GM19452 (cell line): ENCODE measurements at regions not wholly inside any gene's neighbourhood (a gene's known extent, or its start where the extent isn't known, plus 50 kb on each side); places are given as distances from the start of the nearest gene placed in this dataset.
"Not testable (repeated sequence)": the region's sequence is repeated elsewhere in the genome, so short reads cannot be mapped to it uniquely, and the experiment has no call there.

Source experiments
- ATAC-seq: cut with Tn5 transposase; IDR thresholded peaks from one replicate; pipeline ENCODE4 v1.9.1; 2021; ENCODE audit not compliant: unreplicated experiment

DNA sequence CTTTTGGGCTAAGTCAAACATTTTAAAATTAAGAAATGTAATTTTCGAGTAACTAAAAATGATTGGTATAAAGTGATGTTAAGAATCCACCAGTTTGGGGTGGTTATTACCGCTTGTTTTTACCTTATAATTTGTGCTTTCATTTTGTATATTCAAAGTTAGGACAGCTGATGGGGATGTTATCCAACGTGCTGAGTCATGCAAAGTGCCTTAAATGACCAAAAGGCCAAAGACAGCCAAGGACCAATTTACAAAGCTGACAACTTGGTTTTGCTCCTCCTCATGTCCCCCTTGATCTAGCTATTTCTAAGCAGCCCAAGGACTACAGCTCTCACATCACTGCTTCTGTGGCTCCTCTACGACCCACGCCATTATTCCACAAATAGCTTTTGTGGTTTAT, 181.4 kb upstream of the PCDH7 start:
- ATAC-seq, result no peak

DNA sequence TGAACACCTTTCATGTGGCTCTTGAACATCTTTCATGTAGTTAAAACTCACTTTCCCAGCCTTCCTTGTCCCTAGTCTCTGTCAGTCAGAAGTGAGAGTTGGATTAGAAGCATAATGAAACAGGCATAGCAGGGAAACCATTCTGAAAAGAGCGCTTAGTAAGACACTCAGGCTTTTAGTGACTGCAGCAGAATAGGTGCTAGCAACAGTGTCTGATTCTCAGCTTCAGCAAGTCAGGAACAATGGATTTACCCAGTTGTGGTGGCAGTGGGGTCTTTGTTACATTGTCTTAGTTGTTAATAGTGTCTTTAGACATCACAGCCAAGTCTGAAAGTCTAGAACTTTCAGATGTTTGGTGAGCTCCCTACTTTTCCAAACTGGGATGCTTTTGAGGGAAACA, 177.1 kb upstream of the PCDH7 start:
- no peak for ATAC-seq

DNA sequence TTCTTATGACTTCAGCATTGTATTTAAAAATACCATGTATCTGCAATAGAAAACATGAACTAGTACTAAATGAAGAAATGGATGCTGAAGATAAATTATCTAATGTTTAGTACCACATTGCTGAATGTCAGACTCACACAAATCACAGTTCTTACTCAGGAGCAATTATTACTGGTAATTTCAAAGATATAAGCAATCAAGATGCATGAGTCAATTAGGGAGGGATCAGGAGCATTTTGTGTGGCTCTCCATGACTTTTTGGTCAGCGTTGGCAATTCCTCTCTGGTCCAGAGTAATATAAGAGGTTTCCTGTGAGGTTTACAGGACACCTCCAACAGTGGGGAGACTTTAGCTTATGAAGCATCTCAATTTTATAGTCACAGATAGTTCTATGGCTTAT, 167.0 kb upstream of the PCDH7 start:
- no peak for ATAC-seq

- no peak for ATAC-seq
Observed at GRCh38 chr4:30553706-30554105, 166.5 kb upstream of the PCDH7 start.

DNA sequence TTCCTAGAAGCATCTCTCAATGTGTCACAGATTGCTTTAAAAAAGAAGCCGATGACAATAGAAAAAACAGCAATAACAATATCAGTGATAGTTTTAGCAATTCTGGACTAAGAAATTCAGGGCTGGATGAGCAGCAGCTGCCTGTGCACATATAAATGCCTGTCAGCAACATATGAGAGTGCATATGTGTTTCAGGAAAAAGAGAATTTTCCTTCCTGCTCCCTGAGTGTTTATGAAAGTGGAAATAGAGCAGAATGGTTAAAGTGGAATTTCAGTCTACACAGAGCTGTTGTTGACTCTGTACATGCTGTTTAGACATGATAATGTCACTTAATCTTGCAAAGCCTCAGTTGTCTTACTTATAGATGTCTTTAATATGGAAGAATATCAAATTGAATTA, 164.4 kb upstream of the PCDH7 start:
- ATAC-seq, result no peak

DNA sequence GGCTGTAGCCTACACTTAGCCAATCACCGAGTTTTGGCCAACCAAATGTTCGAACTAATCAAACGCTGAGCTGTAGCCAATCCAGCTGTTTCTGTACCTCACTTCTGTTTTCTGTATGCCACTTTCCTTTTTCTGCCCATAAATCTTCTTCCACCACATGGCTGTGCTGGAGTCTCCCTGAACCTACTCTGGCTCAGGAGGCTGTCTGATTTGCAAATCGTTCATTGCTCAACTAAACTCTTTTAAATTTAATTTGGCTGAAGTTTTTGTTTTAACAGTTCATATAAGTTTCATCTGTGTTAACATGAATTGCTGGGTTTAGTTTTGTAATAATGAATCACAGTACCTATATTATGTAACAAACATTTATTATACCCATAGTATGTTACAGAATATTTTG, 160.7 kb upstream of the PCDH7 start:
- ATAC-seq, result no peak

DNA sequence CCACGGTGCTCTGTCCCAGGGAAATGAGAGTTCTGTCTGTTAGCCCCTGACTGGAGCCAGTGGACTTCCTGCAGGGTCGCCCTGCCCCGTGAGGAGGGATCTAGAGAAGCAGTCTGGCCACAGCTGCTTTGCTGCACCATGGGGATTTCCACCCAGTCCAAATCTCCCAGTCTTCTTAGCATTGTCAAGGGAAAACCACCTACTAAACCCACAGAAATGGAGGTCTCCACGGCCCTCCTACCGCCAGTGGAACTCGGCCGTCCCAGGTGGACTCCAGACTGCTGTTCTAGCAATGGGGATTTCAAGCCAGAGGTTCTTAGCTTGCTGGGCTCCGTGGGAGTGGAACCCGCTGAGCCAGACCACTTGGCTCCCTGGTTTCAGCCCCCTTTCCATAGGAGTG, 133.3 kb upstream of the PCDH7 start:
- no peak for ATAC-seq

- not testable (repeated sequence) for ATAC-seq
Observed at GRCh38 chr4:30589669-30590068, 130.5 kb upstream of the PCDH7 start.

GRCh38 chr4:30600246-30601017, 119.7 kb upstream of the PCDH7 start:
- no peak for ATAC-seq

- ATAC-seq, result no peak
Observed at GRCh38 chr4:30601070-30601865, 118.9 kb upstream of the PCDH7 start.

- ATAC-seq, result no peak
Observed at GRCh38 chr4:30605616-30606190, 114.5 kb upstream of the PCDH7 start.

GRCh38 chr4:30610361-30610760, 109.8 kb upstream of the PCDH7 start:
- no peak for ATAC-seq

DNA sequence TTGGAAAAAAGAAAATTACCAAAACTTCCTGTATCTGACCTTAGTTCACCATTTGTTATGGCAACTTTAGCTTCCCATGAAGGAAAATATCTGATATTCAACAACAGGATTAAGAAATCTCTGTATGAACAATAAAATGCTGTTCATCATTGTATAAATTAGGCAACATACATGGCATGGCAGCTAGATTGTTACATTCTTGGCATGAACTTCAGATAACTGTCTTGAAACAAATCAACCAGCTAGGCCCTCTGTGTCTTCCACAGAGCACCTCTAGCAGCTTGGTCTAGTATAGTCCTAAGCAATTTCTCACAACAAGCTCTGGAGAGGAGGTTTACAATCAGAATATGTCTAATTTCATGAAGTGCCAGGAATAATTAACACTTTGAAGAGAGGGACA, 105.4 kb upstream of the PCDH7 start:
- no peak for ATAC-seq

- no peak for ATAC-seq
Observed at GRCh38 chr4:30616942-30617646, 103.1 kb upstream of the PCDH7 start.

GRCh38 chr4:30617836-30618235, 102.3 kb upstream of the PCDH7 start:
- no peak for ATAC-seq

- ATAC-seq, result no peak
Observed at GRCh38 chr4:30619679-30620078, 100.5 kb upstream of the PCDH7 start.

GRCh38 chr4:30620711-30621110, 99.5 kb upstream of the PCDH7 start:
- ATAC-seq, result no peak

DNA sequence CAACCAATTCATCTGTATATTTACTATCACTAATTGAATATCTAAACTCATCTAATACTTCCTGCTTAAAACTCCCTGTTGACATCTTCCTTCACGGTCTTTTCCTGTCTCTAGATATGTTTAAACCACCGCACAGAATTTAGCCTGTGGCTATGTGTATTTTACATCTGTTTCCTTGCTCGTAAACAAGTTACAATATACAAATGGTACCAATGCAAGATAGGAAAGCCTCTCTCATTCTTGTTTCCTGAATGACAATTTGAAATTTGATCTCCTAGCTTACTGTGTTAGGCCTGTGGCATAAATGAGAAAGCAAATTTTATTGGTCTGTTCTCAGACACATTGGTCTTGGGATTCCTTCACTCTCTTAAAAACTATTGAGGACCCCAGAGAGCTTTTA, 89.7 kb upstream of the PCDH7 start:
- ATAC-seq, result no peak

GRCh38 chr4:30632751-30633150, 87.4 kb upstream of the PCDH7 start:
- no peak for ATAC-seq

- no peak for ATAC-seq
Observed at GRCh38 chr4:30641345-30641744, 78.8 kb upstream of the PCDH7 start.

DNA sequence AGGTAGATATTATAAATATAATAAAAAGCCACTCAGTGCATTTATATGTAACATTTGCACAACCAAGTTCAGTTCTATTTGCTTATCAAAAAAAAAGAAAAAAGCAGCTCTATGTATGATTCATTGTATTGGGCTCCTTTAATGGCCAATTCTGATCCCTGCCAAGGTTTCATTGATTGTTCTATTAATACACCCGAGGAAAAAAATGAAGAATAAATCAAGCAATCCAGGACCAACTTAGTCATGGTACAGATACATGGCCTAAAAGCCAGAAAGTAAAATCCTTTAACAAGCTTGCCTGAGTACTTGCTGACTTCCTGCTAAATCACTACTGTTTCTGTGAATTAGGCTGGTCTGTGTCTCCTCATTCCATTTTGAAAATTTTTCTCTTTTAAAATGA, 77.6 kb upstream of the PCDH7 start:
- ATAC-seq, result no peak

DNA sequence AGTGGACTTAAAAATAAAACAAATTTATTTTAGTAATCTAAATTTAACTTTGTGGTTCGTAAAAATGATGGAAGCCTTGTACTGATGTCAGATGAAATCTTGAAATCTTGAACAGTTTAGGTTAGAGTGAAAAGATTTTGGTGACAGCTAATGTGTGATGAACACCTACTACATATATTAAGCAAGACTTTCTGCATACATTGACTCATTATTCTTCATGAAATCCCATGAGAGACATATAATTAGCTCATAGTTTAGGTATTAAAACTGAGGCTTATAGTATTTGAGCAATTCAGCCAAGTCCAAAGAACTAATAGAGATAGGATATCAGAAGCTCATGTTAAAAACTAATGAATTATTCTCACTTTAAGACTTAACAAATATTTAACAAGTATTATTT, 66.9 kb upstream of the PCDH7 start:
- ATAC-seq, result no peak
